Epithelial cell of esophagus (primary cell): ENCODE measurements at regions not wholly inside any gene's neighbourhood (a gene's known extent, or its start where the extent isn't known, plus 50 kb on each side); places are given as distances from the start of the nearest gene placed in this dataset.
A peak's percentile ranks its signal among the peaks of the same experiment; 100 is the strongest.

Experiments used
- DNase-seq: peaks from one replicate; pipeline ENCODE4 v3.0.0; 2010; ENCODE audit warnings: low read depth
- H3K4me3 ChIP-seq: 2 replicates; pipeline ENCODE4 v1.5.1; 2011; ENCODE audit warnings: mild to moderate bottlenecking, low read length, control low read depth
- TF ChIP-seq, protein P1 (sequence below): IDR thresholded peaks from 2 replicates; pipeline ENCODE4 v1.5.1; 2011; ENCODE audit warnings: low read depth, mild to moderate bottlenecking, low read length, control low read depth, inconsistent platforms; ENCODE audit not compliant: insufficient read depth; ENCODE audit errors: missing control alignments

GRCh38 chr13:40502236-40502635, 164.2 kb downstream of the FOXO1 start:
- no peak overlapping the region for H3K4me3 ChIP-seq
- TF ChIP-seq, protein P1, sequence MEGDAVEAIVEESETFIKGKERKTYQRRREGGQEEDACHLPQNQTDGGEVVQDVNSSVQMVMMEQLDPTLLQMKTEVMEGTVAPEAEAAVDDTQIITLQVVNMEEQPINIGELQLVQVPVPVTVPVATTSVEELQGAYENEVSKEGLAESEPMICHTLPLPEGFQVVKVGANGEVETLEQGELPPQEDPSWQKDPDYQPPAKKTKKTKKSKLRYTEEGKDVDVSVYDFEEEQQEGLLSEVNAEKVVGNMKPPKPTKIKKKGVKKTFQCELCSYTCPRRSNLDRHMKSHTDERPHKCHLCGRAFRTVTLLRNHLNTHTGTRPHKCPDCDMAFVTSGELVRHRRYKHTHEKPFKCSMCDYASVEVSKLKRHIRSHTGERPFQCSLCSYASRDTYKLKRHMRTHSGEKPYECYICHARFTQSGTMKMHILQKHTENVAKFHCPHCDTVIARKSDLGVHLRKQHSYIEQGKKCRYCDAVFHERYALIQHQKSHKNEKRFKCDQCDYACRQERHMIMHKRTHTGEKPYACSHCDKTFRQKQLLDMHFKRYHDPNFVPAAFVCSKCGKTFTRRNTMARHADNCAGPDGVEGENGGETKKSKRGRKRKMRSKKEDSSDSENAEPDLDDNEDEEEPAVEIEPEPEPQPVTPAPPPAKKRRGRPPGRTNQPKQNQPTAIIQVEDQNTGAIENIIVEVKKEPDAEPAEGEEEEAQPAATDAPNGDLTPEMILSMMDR: no peak
- peak; percentile 20 for DNase-seq

DNA sequence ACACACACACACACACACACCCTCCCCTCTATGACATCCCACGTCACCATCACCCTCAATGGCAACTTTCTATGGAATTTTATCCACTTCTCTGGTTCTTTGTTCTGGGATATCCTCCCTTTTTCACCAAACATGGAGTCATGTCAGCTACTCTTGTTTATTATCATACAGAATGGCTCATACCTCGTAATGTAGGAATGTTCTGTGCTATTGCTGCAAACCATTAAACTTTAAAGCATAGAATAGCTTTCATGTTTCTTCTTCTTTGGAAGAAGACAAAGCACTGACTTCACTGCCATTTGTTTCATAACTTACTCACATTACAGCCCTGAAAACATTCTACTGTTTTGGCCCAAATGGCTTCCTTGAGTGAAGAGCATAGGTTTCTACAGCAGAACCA, 163.4 kb downstream of the FOXO1 start:
- no peak for DNase-seq
- TF ChIP-seq, protein P1: no peak
- H3K4me3 ChIP-seq: no peak overlapping the region

DNA sequence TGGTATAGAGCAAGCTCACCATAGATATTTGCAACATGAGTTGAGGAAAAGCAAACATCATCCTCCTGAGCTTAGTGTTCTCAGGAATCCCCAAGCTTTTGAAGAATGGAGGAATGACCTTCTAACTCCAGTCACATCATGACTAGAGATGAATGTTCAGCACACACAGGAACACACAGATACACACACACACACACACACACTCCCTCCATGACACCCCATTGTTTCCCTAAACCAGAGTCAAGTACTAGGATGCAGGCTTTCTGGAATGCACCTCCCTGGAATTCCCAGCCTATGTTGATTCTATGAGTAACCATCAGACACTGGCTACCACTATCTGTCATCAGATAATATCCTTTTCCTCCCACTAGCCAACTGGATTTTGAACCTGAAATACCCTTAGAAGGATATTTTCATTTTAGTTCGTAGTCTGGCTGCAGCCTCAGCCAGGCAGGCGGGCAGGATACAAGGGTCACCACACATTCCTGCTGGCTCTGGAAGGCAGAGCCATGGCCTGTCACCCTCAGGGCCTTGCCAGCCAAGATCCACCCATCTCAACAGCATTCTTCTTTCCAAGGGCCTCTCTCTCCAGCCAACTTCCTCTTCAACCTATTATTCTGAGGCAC, 162.4 kb downstream of the FOXO1 start:
- no peak overlapping the region for H3K4me3 ChIP-seq
- peak; percentile 90 for DNase-seq
- TF ChIP-seq, protein P1: no peak

- H3K4me3 ChIP-seq: no peak overlapping the region
- TF ChIP-seq, protein P1: no peak
- DNase-seq: no peak
Measured at GRCh38 chr13:40504641-40505040, 161.8 kb downstream of the FOXO1 start.

- TF ChIP-seq, protein P1: no peak
- DNase-seq: peak; percentile 14
- H3K4me3 ChIP-seq: no peak overlapping the region
Measured at GRCh38 chr13:40505196-40505595, 161.2 kb downstream of the FOXO1 start.
